ENCODE measurements at regions not wholly inside any gene's neighbourhood (a gene's known extent, or its start where the extent isn't known, plus 50 kb on each side); places are given as distances from the start of the nearest gene placed in this dataset.
A peak's percentile ranks its signal among the peaks of the same experiment; 100 is the strongest.

DNA sequence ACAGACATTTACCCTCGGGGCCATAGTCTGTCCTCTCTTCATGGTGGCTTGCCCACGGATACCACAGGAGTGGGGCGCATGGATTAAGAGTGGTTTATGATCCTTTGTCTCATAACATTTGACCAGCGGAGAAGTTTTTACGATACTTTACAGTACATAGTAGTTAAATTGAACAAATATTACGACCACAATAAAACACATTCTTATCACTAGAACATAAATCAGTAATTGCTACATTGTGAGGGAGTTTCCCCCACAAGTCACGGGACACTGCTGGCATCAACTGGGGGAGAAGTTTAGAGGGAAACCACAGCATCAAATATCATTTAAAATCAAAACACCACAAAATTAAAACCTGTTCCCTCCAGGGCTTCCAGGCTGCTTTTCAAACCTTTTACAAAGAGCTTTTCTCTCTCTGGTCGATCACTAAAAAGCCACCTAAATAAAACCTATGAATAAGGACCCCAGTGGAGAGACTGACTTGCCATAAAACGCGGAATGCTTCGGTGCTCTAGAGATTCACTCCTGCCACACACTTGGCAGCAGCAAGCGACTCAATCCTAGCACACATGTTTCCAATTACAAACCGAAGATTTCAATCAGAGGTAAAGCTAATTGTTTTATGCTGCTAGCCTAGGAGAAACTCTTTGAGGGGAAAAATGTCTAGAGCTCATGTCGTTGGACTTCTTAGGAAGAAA, 173.7 kb upstream of the HNRNPA3 start:
- DNase-seq = no peak

GRCh38 chr2:177042311-177042710, 170.3 kb upstream of the HNRNPA3 start:
- DNase-seq = no peak

DNA sequence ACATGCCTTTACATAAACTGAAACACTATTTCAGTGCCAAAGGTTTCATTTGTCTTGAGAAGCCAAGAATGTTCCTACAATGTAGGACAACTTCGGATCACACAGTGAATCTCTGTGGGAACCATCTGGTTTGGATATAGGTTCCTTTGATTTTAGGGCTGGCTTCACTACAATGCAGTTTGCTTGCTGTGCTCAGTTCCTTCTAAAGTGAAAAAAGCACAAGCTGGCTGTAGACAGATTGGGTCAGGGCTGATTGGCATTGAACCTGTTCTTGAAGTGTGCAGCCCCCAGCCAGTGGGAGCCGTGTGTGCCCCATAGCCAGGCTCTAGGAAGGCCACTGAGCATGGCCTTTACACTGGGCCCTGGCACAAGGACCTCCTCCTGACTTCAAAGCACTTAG, 167.9 kb upstream of the HNRNPA3 start:
- no peak for DNase-seq

- no peak for DNase-seq
Measured at GRCh38 chr2:177048981-177049380, 163.6 kb upstream of the HNRNPA3 start.

DNA sequence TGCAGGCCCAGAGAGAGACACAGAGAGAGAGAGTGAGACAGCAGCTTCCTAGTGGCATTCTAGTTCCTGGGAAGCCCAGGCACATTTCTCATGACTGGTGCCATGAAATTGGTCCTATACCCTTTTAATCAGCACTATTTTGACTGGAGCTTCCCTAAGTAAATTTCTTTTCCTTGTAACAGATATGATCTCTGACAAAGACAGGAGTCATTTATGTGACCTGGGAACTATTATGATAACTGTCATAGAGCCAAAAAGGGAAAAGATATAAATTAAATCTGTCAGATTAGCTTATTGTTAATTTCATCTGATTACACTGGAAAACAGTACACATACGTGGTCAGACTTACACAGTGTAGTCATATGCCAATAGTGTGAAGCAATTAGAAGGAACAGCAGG, 161.3 kb upstream of the HNRNPA3 start:
- no peak for DNase-seq

- no peak for DNase-seq
Measured at GRCh38 chr2:177052471-177052870, 160.1 kb upstream of the HNRNPA3 start.

GRCh38 chr2:177053038-177053437, 159.6 kb upstream of the HNRNPA3 start:
- DNase-seq = no peak

- no peak for DNase-seq
Measured at GRCh38 chr2:177053716-177054115, 158.9 kb upstream of the HNRNPA3 start.

GRCh38 chr2:177056481-177056929, 156.1 kb upstream of the HNRNPA3 start:
- DNase-seq = no peak

GRCh38 chr2:177058747-177059146, 153.8 kb upstream of the HNRNPA3 start:
- DNase-seq = peak; percentile 32

- DNase-seq = no peak
Measured at GRCh38 chr2:177059293-177059692, 153.3 kb upstream of the HNRNPA3 start.

DNA sequence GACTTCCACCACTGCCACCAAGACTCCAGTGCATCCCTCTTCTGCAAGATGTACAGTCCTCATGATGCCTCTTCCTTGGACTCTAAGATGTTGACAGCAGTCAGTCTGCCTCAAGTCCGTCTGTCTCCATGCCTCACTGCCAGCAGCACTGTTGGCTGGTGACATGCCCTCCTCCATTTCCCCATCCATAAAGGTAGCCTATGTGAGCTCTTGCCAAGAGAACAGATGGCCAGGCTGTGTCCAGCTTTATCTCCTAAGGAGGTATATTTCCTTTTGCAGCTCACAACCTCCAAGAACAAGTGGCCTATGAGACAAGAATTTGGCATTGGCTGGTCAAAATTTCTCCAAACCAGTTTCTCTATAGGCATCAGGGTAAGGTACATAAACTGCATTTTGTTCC, 149.3 kb upstream of the HNRNPA3 start:
- DNase-seq = no peak

- no peak for DNase-seq
Measured at GRCh38 chr2:177064422-177064821, 148.2 kb upstream of the HNRNPA3 start.

DNA sequence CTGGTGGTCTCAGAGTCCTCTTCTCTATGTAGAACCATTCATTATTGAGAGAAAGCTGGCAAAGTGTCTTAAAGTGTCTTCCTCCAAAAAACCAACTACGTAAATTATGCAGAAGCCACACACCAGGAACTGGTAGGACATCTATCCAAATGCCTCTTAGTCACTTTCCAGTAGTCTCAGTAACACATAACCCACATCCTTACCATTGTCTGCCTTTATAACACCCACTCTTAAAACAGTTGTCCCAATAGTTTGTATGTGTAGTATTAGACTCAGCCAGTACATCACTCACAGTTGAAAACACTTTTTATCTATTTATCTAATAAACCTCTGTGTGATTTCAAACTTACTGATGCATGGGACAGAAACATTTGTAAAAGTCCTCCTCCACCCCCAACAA, 143.6 kb upstream of the HNRNPA3 start:
- no peak for DNase-seq

DNA sequence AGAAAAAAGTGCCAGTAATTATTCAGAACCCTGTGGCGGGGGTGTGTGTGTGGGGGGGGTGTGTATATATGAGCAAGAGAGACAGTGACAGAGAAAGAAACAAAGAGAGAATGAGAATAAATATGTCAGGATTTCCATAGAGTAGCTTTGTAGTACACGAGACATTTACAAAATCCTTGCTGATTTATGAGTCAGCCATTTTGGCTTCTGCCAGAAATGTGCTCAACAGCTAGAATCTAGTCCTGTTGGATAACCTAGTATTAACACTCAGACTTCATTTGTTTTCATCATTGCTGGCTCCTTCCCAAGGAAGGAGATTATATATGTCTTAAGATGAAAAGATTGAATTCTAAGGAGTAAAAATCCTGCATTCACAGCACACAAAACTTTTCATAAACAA, 140.5 kb upstream of the HNRNPA3 start:
- no peak for DNase-seq

- no peak for DNase-seq
Measured at GRCh38 chr2:177073611-177074010, 139.0 kb upstream of the HNRNPA3 start.

GRCh38 chr2:177074099-177074710, 138.4 kb upstream of the HNRNPA3 start:
- DNase-seq = no peak

GRCh38 chr2:177075254-177075653, 137.3 kb upstream of the HNRNPA3 start:
- DNase-seq = no peak

- no peak for DNase-seq
Measured at GRCh38 chr2:177076636-177077179, 135.9 kb upstream of the HNRNPA3 start.

- no peak for DNase-seq
Measured at GRCh38 chr2:177077778-177078177, 134.8 kb upstream of the HNRNPA3 start.

DNA sequence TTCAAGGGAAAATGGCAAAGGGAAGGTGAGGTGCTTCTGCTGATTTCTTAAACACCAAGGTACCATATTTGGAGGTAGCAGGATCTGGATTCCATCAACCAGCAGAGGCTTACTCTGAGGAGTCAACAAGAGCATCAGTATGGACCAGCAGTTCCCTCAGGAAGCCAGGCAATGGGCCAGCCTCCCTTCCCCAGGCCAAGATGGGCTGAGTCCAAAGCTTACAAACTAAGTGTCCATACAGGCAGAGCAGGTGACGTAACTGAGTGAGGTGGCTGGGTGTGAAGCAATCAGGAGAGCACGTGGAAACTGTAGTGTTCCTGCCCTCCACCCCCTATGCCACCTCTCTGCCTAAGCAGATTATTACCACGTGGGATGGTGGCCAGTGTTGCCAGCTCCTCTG, 134.2 kb upstream of the HNRNPA3 start:
- no peak for DNase-seq

DNA sequence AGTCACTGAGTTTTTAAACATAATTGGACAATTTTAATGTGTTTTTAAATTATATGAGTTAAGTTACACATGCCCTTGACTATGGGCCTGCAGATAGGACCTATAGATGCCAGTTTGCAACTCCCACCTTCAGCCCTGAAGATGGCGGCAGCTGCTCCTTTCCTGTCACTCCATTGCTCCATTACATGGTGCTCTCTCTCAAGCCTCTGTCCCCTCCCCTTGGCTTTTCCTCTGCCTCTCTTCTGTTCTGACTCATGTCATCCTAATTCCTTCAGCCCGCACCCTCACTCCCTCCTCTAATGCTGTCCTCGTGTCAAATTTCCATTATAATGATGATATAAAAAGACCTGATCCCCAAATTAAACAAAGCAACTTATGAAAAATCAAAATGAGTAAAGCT, 133.7 kb upstream of the HNRNPA3 start:
- no peak for DNase-seq

DNA sequence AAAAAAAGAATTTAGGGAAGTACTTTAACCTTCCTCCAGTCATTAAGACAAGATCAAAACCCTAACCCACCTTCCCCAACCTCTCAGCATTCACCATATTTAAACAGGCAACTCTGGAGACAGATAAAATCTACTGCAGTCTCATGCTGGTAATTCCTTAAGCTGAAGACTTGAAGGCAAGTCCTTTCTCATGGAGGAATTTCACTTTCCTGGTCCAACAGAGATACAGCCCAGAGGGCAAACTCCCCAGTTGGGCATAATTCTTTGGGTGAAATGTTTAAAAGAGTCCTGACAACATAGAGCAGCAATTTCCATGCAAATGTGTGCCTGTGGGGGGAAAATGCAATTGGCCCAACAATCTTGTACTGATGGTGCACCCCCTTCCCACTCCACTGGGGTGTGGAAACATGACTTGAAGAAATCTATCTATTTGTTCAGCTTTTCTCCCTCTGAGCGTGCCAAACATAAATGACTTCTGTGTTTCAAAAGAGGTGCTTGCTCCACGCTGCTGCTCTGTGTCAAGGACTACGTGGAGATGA, 131.8 kb upstream of the HNRNPA3 start:
- DNase-seq = no peak

- no peak for DNase-seq
Measured at GRCh38 chr2:177084607-177085006, 128.0 kb upstream of the HNRNPA3 start.
